ENCODE measurements at regions not wholly inside any gene's neighbourhood (a gene's known extent, or its start where the extent isn't known, plus 50 kb on each side); places are given as distances from the start of the nearest gene placed in this dataset.

- Histone ChIP-seq H3K27me3 (replicated peaks in 1 of 2; ENCODE audit: control insufficient read depth in 2 of 2, insufficient read depth in 2 of 2, low read length in 1 of 2) (peaks cover 0 to 3% of the 10 kb centered on the region in 2 experiments; a peak in 1 of 4 replicates), H2AFZ (ENCODE audit: control insufficient read depth, low read depth, low read length) (no peak overlapping the region), H4K20me1 (ENCODE audit: control insufficient read depth, insufficient read depth) (no peaks in the 10 kb centered on the region), H3K4me3 (no peak overlapping the region), H3K4me2 (ENCODE audit: control insufficient read depth, insufficient read depth) (no peak overlapping the region), H3K36me3 (ENCODE audit: control insufficient read depth in 2 of 2, insufficient read depth in 2 of 2, low read length in 1 of 2) (no peaks in the 10 kb centered on the region), H3K9ac (ENCODE audit: control insufficient read depth, insufficient read depth, low read length) (no peak overlapping the region), H3K9me3 (replicated peaks; ENCODE audit: control insufficient read depth, insufficient read depth, low read length) (no peaks in the 10 kb centered on the region), H3K79me2 (ENCODE audit: control insufficient read depth, insufficient read depth, low read length) (no peaks in the 10 kb centered on the region), H3K4me1 (ENCODE audit: control insufficient read depth, insufficient read depth, low read length) (no peaks in the 10 kb centered on the region), H3K27ac (ENCODE audit: control insufficient read depth, insufficient read depth) (no peak overlapping the region)
- in situ Hi-C loops (cut with MboI) (no loop called here), intact Hi-C loops (cut with micrococcal nuclease; ENCODE audit: unreplicated experiment) (no loop called here)
- ChIA-PET POLR2A (no interaction called here), SMC1A (ENCODE audit: uncharacterized antibody, unreplicated experiment) (interaction anchor here (0.5 kb wide), 1 partner anchor 702 kb away, joined by 3 read pairs; no protein-coding TSS in a partner anchor), RAD21 (ENCODE audit: unreplicated experiment) (no interaction called here), CTCF (no interaction called here)
- TF ChIP-seq CHD1 (IDR thresholded peaks at IDR 0.05; ENCODE audit: low read depth, low read length): no peak
- TF ChIP-seq ZNF274 (IDR thresholded peaks at IDR 0.05; ENCODE audit: insufficient read depth, insufficient read length): no peak
- no peak for TF ChIP-seq IKZF2 (IDR thresholded peaks at IDR 0.05)
- no peak for TF ChIP-seq POLR2A (IDR thresholded peaks at IDR 0.05; ENCODE audit: low read depth, low read length)
- TF ChIP-seq RCOR1 (conservative IDR thresholded peaks at IDR 0.05; ENCODE audit: low read depth, low read length): no peak
- no peak for TF ChIP-seq TAF1 (IDR thresholded peaks at IDR 0.05; ENCODE audit: borderline replicate concordance, low read depth, low read length)
- no peak for TF ChIP-seq KAT2A (conservative IDR thresholded peaks at IDR 0.05; ENCODE audit: control insufficient read depth, low read depth, low read length)
- TF ChIP-seq EED (IDR thresholded peaks at IDR 0.05; ENCODE audit: low read depth): no peak
- no peak for TF ChIP-seq TBL1XR1 (IDR thresholded peaks at IDR 0.05; ENCODE audit: low read depth, low read length)
- no peak for TF ChIP-seq TARDBP (IDR thresholded peaks at IDR 0.05; ENCODE audit: borderline replicate concordance)
- TF ChIP-seq ZNF384 (IDR thresholded peaks at IDR 0.05; ENCODE audit: borderline replicate concordance, low read depth, low read length): no peak
- TF ChIP-seq REST (IDR thresholded peaks at IDR 0.05; ENCODE audit: low read depth, low read length): no peak
- no peak for TF ChIP-seq HDAC2 (IDR thresholded peaks at IDR 0.05)
- no peak for TF ChIP-seq ZNF592 (IDR thresholded peaks at IDR 0.05)
- no peak for TF ChIP-seq ZNF207 (IDR thresholded peaks at IDR 0.05; ENCODE audit: borderline replicate concordance)
- TF ChIP-seq HSF1 (IDR thresholded peaks at IDR 0.05; ENCODE audit: low read depth, low read length): no peak
- TF ChIP-seq SREBF2 (IDR thresholded peaks at IDR 0.05; ENCODE audit: low read length): no peak
- no peak for TF ChIP-seq PML (IDR thresholded peaks at IDR 0.05; ENCODE audit: low read length)
- no peak for TF ChIP-seq NBN (IDR thresholded peaks at IDR 0.05)
- BruUV-seq (replicated peaks): no TSS peak
- FAIRE-seq (no peak), ATAC-seq (no peak), DNase-seq (ENCODE audit: low read depth, low spot score) (no peak)
- WGBS (ENCODE audit: insufficient coverage, insufficient replicate concordance, low lambda C conversion rate, missing lambda C conversion rate): 42% methylated on average over 3 of the region's 3 CpGs
These were observed 62.2 kb upstream of the NAV2 start for GRCh38 chr11:19650467-19650866.

Data from GM12878 (cell line).